Caco-2 (cell line): ENCODE measurements at regions not wholly inside any gene's neighbourhood (a gene's known extent, or its start where the extent isn't known, plus 50 kb on each side); places are given as distances from the start of the nearest gene placed in this dataset.

ENCODE experiments used
- BruUV-seq: library from RNA; stranded (reverse); fragments of 400-500 nt; replicated peaks from 2 replicates; lab custom pipeline; 2021; lab: Mats Ljungman, UMichigan
- CTCF ChIA-PET: fragments of 300-600 bp; sonication (Branson Sonifier 250); formaldehyde crosslinking; loops from one replicate; lab custom pipeline; 2022; ENCODE audit warnings: antibody characterized with exemption; lab: Charles Lee
- POLR2A ChIA-PET: fragments of 300-600 bp; sonication (Branson Sonifier 250); formaldehyde crosslinking; loops from one replicate; lab custom pipeline; 2022; ENCODE audit warnings: antibody characterized with exemption; lab: Charles Lee
- DNase-seq, 2 experiments: peaks; one replicate each; pipeline versions ENCODE4 v3.0.0 to v3.0.0-alpha.2; 2020 to 2022
- H3K27me3 ChIP-seq: replicated peaks from 2 replicates; pipeline ENCODE4 v1.6.0; 2011; ENCODE audit warnings: low read length; ENCODE audit not compliant: control insufficient read depth, insufficient read depth
- H3K36me3 ChIP-seq: 2 replicates; pipeline ENCODE4 v1.5.1; 2011; ENCODE audit warnings: low read length; ENCODE audit not compliant: control insufficient read depth, insufficient read depth
- H3K4me1 ChIP-seq: fragments of 250-450 bp; sonication (Bioruptor Pico); 2 replicates; pipeline ENCODE4 v1.5.1; 2020; ENCODE audit warnings: mild to moderate bottlenecking
- H3K4me3 ChIP-seq: 2 replicates; pipeline ENCODE4 v1.5.1; 2011; ENCODE audit warnings: low read depth, mild to moderate bottlenecking, control low read depth, low read length
- H3K9me3 ChIP-seq: fragments of 250-450 bp; sonication (Bioruptor Pico); 2 replicates; pipeline ENCODE4 v1.5.1; 2020; ENCODE audit warnings: mild to moderate bottlenecking, moderate library complexity
- H3K27ac Mint-ChIP-seq: one replicate; pipeline ENCODE4 v1.8.0; 2022; ENCODE audit warnings: mixed read lengths; ENCODE audit not compliant: unreplicated experiment
- H3K27me3 Mint-ChIP-seq: one replicate; pipeline ENCODE4 v1.8.0; 2022; ENCODE audit warnings: mixed read lengths; ENCODE audit not compliant: insufficient read depth, unreplicated experiment
- H3K36me3 Mint-ChIP-seq: one replicate; pipeline ENCODE4 v1.8.0; 2022; ENCODE audit warnings: mild to moderate bottlenecking, mixed read lengths; ENCODE audit not compliant: insufficient read depth, unreplicated experiment
- H3K4me1 Mint-ChIP-seq: one replicate; pipeline ENCODE4 v1.8.0; 2022; ENCODE audit warnings: low read depth, mixed read lengths; ENCODE audit not compliant: unreplicated experiment
- H3K4me3 Mint-ChIP-seq: one replicate; pipeline ENCODE4 v1.8.0; 2022; ENCODE audit warnings: mild to moderate bottlenecking, moderate library complexity, mixed read lengths; ENCODE audit not compliant: unreplicated experiment
- H3K9me3 Mint-ChIP-seq: one replicate; pipeline ENCODE4 v1.8.0; 2022; ENCODE audit warnings: mixed read lengths; ENCODE audit not compliant: unreplicated experiment
- intact Hi-C: fragments of 100-400 bp; cut with micrococcal nuclease; formaldehyde crosslinking; loops from one replicate; pipeline ENCODE4 v1.10.0; 2022; ENCODE audit not compliant: unreplicated experiment
- TF ChIP-seq, protein P1 (sequence below), 2 experiments: fragments of 200-600 bp in 1 of 2; IDR thresholded peaks; 1 replicate in 1 of 2; 2 replicates in 1 of 2; pipeline versions ENCODE4 v1.5.1 to v1.8.0; 2011 to 2022; ENCODE audit warnings: antibody characterized with exemption in 1 of 2, control low read depth in 1 of 2, inconsistent platforms in 1 of 2, low read depth in 1 of 2, low read length in 1 of 2, mild to moderate bottlenecking in 1 of 2, moderate library complexity in 1 of 2; ENCODE audit not compliant: insufficient read depth in 1 of 2, severe bottlenecking in 1 of 2, unreplicated experiment in 1 of 2

GRCh38 chr9:23551929-23552707, 273.9 kb downstream of the ELAVL2 start:
- Histone ChIP-seq H3K9me3 (no peaks in the 10 kb centered on the region), H3K27me3 (no peaks in the 10 kb centered on the region), H3K36me3 (no peaks in the 10 kb centered on the region), H3K4me1 (no peaks in the 10 kb centered on the region), H3K4me3 (no peak overlapping the region)
- intact Hi-C loops, result no loop called here
- no peaks in the 10 kb centered on the region for H3K4me1 Mint-ChIP-seq
- CTCF ChIA-PET, result interaction anchor here (0.6 kb wide), 1 partner anchor 1130 kb away, joined by 4 read pairs; no protein-coding TSS in a partner anchor
- BruUV-seq, result no TSS peak
- peaks cover 5% of the 10 kb centered on the region for H3K9me3 Mint-ChIP-seq
- H3K4me3 Mint-ChIP-seq, result no peak overlapping the region
- DNase-seq, result no peak
- no peak overlapping the region for H3K27ac Mint-ChIP-seq
- POLR2A ChIA-PET, result no interaction called here
- TF ChIP-seq, protein P1, sequence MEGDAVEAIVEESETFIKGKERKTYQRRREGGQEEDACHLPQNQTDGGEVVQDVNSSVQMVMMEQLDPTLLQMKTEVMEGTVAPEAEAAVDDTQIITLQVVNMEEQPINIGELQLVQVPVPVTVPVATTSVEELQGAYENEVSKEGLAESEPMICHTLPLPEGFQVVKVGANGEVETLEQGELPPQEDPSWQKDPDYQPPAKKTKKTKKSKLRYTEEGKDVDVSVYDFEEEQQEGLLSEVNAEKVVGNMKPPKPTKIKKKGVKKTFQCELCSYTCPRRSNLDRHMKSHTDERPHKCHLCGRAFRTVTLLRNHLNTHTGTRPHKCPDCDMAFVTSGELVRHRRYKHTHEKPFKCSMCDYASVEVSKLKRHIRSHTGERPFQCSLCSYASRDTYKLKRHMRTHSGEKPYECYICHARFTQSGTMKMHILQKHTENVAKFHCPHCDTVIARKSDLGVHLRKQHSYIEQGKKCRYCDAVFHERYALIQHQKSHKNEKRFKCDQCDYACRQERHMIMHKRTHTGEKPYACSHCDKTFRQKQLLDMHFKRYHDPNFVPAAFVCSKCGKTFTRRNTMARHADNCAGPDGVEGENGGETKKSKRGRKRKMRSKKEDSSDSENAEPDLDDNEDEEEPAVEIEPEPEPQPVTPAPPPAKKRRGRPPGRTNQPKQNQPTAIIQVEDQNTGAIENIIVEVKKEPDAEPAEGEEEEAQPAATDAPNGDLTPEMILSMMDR (IDR thresholded peaks at IDR 0.05; ENCODE audit: insufficient read depth in 1 of 2, low read depth in 1 of 2, low read length in 1 of 2, severe bottlenecking in 1 of 2, unreplicated experiment in 1 of 2), result no peak
- H3K27me3 Mint-ChIP-seq, result no peaks in the 10 kb centered on the region
- no peaks in the 10 kb centered on the region for H3K36me3 Mint-ChIP-seq

DNA sequence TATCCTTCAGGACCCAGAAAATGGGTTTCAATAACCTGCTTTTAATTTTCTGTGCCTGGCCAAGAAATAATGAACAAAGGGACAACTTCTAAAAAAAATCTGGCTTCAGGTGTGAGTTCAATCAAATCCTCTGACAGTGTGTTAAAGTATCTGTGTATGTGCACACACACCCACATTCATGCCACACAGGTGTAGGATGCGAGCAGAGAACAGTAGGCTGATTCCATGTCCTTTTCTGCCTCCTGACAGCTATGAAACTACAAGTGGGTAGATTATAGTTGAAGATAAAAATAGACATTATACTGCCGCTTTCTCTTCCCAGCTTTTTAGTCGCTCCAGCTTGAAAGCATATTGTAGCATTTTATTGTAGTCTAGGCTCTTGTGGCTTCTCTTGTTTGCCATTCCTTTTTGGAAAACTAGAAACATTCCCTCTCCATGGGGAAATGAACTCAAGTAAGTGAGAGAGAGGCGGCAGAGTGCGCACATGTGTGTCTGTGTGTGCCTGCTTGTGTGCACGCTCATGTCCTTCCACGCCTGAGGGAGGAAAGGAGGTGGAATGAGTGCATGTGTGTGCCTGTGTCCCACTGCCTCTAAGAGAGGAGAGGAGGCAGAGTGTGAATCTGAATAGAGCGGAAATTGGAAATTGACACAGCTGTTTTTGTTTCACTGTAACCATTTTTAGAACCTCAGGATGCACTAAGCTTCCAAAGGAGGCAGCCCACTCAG, 273.0 kb downstream of the ELAVL2 start:
- Histone ChIP-seq H3K27me3 (no peaks in the 10 kb centered on the region), H3K36me3 (no peaks in the 10 kb centered on the region), H3K4me1 (no peaks in the 10 kb centered on the region), H3K9me3 (no peaks in the 10 kb centered on the region), H3K4me3 (no peak overlapping the region)
- H3K36me3 Mint-ChIP-seq, result no peaks in the 10 kb centered on the region
- H3K27me3 Mint-ChIP-seq, result no peaks in the 10 kb centered on the region
- H3K4me1 Mint-ChIP-seq, result no peaks in the 10 kb centered on the region
- intact Hi-C loops, result no loop called here
- ChIA-PET POLR2A (no interaction called here), CTCF (interaction anchor here (0.6 kb wide), 1 partner anchor 1131 kb away, joined by 4 read pairs; no protein-coding TSS in a partner anchor)
- no peak overlapping the region for H3K27ac Mint-ChIP-seq
- no peaks in the 10 kb centered on the region for H3K9me3 Mint-ChIP-seq
- no TSS peak for BruUV-seq
- no peak for DNase-seq
- TF ChIP-seq, protein P1 (IDR thresholded peaks at IDR 0.05; ENCODE audit: insufficient read depth in 1 of 2, low read depth in 1 of 2, low read length in 1 of 2, severe bottlenecking in 1 of 2, unreplicated experiment in 1 of 2), result no peak
- H3K4me3 Mint-ChIP-seq, result no peak overlapping the region

DNA sequence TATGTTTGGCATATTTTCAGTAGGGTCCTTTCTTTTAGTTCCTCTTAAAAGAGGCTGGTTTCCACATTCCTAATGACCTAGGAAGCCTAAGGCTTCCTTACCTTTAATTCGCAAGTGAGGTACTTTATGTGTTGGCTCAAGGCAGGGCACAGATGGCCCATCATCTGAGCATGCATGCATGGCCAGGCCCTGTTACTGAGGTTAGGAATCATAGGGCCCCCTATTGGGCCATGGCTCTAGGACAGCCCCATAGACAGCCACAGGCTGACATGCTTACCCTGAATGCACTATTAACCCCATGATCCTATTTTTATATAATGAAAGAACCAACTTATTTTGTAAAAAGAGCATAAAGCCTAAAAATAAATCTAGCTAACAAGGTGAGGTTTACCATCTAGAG, 271.4 kb downstream of the ELAVL2 start:
- H3K4me3 ChIP-seq, result no peak overlapping the region
- Mint-ChIP-seq H3K27me3 (no peaks in the 10 kb centered on the region), H3K9me3 (no peaks in the 10 kb centered on the region), H3K4me1 (no peaks in the 10 kb centered on the region), H3K36me3 (no peaks in the 10 kb centered on the region), H3K4me3 (no peak overlapping the region), H3K27ac (no peak overlapping the region)
- intact Hi-C loops, result no loop called here
- TF ChIP-seq, protein P1 (IDR thresholded peaks at IDR 0.05; ENCODE audit: insufficient read depth in 1 of 2, low read depth in 1 of 2, low read length in 1 of 2, severe bottlenecking in 1 of 2, unreplicated experiment in 1 of 2), result no peak
- H3K27me3 ChIP-seq, result no peaks in the 10 kb centered on the region
- BruUV-seq, result no TSS peak
- CTCF ChIA-PET, result no interaction called here
- H3K36me3 ChIP-seq, result no peaks in the 10 kb centered on the region
- H3K9me3 ChIP-seq, result no peaks in the 10 kb centered on the region
- POLR2A ChIA-PET, result no interaction called here
- DNase-seq, result no peak
- no peaks in the 10 kb centered on the region for H3K4me1 ChIP-seq
